ENCODE measurements at regions not wholly inside any gene's neighbourhood (a gene's known extent, or its start where the extent isn't known, plus 50 kb on each side); places are given as distances from the start of the nearest gene placed in this dataset.

DNA sequence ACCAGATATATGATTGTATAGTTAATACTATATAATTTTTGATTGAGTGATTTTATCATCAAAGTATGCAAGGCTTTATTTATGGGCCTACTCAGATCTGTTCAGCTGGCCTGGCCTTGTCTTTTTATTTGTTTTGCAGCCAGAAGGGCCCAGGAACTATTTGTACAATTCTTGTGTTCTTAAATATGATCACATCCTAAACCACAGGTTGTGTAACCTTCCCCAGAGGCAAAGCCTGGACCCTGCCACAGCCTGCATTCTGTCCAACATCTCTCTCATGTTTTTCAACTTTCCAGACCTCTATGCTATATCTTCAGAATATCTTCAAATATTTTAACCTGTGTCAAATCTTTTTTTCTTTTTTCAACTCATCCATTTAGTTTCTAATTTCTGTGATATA, 410.4 kb upstream of the MON1B start:
- no peak for DNase-seq (ENCODE audit: low read depth, low spot score)

DNA sequence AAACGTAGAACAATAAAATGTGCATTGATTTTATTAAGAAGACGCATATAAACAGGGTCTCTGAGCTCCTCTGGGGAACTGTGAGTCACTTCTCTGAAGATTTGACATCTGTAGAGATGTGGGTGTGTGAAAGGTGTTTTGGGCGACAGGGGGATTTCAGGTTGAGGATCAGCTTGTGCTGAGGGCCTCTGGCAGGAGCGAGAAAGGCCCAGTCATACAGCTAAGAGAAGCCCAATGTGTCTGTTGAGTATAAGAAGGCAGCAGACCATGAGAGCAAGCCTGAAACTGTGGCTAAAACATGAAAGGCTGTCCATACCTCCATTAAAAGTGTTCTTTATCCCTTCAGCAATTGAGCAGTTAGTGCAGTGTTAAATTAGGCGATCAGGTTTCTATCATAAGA, 406.5 kb upstream of the MON1B start:
- Histone ChIP-seq H3K27me3 (ENCODE audit: control insufficient read depth, insufficient read depth, low read length) (no peaks in the 10 kb centered on the region), H3K9me3 (ENCODE audit: control insufficient read depth, insufficient read depth, low read depth, low read length) (no peaks in the 10 kb centered on the region), H3K27ac (ENCODE audit: low read length) (no peak overlapping the region), H3K4me3 (ENCODE audit: low read depth in 2 of 2, low read length in 2 of 2) (no peak overlapping the region), H3K4me1 (ENCODE audit: control insufficient read depth, insufficient read depth, low read length) (no peaks in the 10 kb centered on the region), H3K36me3 (ENCODE audit: control insufficient read depth, insufficient read depth, low read length) (no peaks in the 10 kb centered on the region)
- ChIA-PET CTCF (no interaction called here), POLR2A (no interaction called here)
- TF ChIP-seq TCF7L2 (IDR thresholded peaks at IDR 0.05; ENCODE audit: low read depth, low read length) (no peak), POLR2AphosphoS5 (IDR thresholded peaks at IDR 0.05; ENCODE audit: low read depth, low read length) (no peak), SIN3A (IDR thresholded peaks at IDR 0.05; ENCODE audit: borderline replicate concordance, insufficient read depth, low read depth, low read length) (no peak)
- TF ChIP-seq, protein P1, sequence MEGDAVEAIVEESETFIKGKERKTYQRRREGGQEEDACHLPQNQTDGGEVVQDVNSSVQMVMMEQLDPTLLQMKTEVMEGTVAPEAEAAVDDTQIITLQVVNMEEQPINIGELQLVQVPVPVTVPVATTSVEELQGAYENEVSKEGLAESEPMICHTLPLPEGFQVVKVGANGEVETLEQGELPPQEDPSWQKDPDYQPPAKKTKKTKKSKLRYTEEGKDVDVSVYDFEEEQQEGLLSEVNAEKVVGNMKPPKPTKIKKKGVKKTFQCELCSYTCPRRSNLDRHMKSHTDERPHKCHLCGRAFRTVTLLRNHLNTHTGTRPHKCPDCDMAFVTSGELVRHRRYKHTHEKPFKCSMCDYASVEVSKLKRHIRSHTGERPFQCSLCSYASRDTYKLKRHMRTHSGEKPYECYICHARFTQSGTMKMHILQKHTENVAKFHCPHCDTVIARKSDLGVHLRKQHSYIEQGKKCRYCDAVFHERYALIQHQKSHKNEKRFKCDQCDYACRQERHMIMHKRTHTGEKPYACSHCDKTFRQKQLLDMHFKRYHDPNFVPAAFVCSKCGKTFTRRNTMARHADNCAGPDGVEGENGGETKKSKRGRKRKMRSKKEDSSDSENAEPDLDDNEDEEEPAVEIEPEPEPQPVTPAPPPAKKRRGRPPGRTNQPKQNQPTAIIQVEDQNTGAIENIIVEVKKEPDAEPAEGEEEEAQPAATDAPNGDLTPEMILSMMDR (IDR thresholded peaks at IDR 0.05) = no peak
- TF ChIP-seq, protein P2, sequence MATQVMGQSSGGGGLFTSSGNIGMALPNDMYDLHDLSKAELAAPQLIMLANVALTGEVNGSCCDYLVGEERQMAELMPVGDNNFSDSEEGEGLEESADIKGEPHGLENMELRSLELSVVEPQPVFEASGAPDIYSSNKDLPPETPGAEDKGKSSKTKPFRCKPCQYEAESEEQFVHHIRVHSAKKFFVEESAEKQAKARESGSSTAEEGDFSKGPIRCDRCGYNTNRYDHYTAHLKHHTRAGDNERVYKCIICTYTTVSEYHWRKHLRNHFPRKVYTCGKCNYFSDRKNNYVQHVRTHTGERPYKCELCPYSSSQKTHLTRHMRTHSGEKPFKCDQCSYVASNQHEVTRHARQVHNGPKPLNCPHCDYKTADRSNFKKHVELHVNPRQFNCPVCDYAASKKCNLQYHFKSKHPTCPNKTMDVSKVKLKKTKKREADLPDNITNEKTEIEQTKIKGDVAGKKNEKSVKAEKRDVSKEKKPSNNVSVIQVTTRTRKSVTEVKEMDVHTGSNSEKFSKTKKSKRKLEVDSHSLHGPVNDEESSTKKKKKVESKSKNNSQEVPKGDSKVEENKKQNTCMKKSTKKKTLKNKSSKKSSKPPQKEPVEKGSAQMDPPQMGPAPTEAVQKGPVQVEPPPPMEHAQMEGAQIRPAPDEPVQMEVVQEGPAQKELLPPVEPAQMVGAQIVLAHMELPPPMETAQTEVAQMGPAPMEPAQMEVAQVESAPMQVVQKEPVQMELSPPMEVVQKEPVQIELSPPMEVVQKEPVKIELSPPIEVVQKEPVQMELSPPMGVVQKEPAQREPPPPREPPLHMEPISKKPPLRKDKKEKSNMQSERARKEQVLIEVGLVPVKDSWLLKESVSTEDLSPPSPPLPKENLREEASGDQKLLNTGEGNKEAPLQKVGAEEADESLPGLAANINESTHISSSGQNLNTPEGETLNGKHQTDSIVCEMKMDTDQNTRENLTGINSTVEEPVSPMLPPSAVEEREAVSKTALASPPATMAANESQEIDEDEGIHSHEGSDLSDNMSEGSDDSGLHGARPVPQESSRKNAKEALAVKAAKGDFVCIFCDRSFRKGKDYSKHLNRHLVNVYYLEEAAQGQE (IDR thresholded peaks at IDR 0.05; ENCODE audit: insufficient read depth in 1 of 2, low read depth in 2 of 2, low read length in 1 of 2) = no peak
- BruUV-seq (replicated peaks) = no TSS peak
- DNase-seq (ENCODE audit: low read depth, low spot score) = no peak
- in situ Hi-C loops (cut with HindIII; ENCODE audit: low pct_unique_long_range_greater_than_20kb, low sequenced_read_pairs) (no loop called here), intact Hi-C loops (cut with micrococcal nuclease; ENCODE audit: unreplicated experiment) (no loop called here)
- ATAC-seq = no peak

More for the DNA sequence above, 410.4 kb upstream of the MON1B start:
- Histone ChIP-seq H3K9me3 (ENCODE audit: control insufficient read depth, insufficient read depth, low read depth, low read length) (no peaks in the 10 kb centered on the region), H3K36me3 (ENCODE audit: control insufficient read depth, insufficient read depth, low read length) (no peaks in the 10 kb centered on the region), H3K27ac (ENCODE audit: low read length) (no peak overlapping the region), H3K4me3 (ENCODE audit: low read depth in 2 of 2, low read length in 2 of 2) (no peak overlapping the region), H3K4me1 (ENCODE audit: control insufficient read depth, insufficient read depth, low read length) (no peaks in the 10 kb centered on the region), H3K27me3 (ENCODE audit: control insufficient read depth, insufficient read depth, low read length) (no peaks in the 10 kb centered on the region)
- in situ Hi-C loops (cut with HindIII; ENCODE audit: low pct_unique_long_range_greater_than_20kb, low sequenced_read_pairs) = no loop called here
- CTCF ChIA-PET = no interaction called here
- ATAC-seq = no peak
- no TSS peak for BruUV-seq (replicated peaks)
- intact Hi-C loops (cut with micrococcal nuclease; ENCODE audit: unreplicated experiment) = no loop called here
- POLR2A ChIA-PET = no interaction called here
- TF ChIP-seq, protein P1 (IDR thresholded peaks at IDR 0.05) = no peak
- TF ChIP-seq POLR2AphosphoS5 (IDR thresholded peaks at IDR 0.05; ENCODE audit: low read depth, low read length) (no peak), SIN3A (IDR thresholded peaks at IDR 0.05; ENCODE audit: borderline replicate concordance, insufficient read depth, low read depth, low read length) (no peak), TCF7L2 (IDR thresholded peaks at IDR 0.05; ENCODE audit: low read depth, low read length) (no peak)
- TF ChIP-seq, protein P2 (IDR thresholded peaks at IDR 0.05; ENCODE audit: insufficient read depth in 1 of 2, low read depth in 2 of 2, low read length in 1 of 2) = no peak
